ENCODE measurements at regions not wholly inside any gene's neighbourhood (a gene's known extent, or its start where the extent isn't known, plus 50 kb on each side); places are given as distances from the start of the nearest gene placed in this dataset.

DNA sequence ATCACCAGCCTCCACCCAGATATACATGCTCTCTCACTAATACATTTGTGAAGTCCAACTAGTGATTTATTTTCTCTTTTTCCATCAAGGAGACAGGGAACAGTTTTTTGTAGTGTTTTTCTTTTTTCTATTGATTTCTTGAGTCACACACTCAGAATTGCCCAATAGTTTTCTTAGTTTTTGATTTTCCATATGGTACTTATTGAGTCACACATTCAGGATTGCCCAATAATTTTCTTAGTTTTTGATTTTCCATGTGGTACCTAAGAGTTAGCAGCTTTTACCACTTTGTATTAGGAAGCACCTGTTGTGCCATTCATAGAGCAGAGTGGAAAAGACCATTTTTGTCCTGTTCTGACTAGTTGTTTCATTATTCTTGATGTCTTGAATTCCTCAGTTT lies 1268.8 kb downstream of the EPHA7 start:
- TF ChIP-seq ZNF274 (IDR thresholded peaks at IDR 0.05; ENCODE audit: borderline replicate concordance, extremely low read depth, low read length) (no peak), HDAC6 (IDR thresholded peaks at IDR 0.05; ENCODE audit: low read depth, low read length) (no peak), JUN (IDR thresholded peaks at IDR 0.05; ENCODE audit: low read depth, low read length) (no peak), PHF8 (conservative IDR thresholded peaks at IDR 0.05; ENCODE audit: low read depth, low read length) (no peak), POLR2AphosphoS5 (IDR thresholded peaks at IDR 0.05; ENCODE audit: low read depth, low read length) (no peak), EP300 (IDR thresholded peaks at IDR 0.05; ENCODE audit: borderline replicate concordance in 1 of 2, low read depth in 2 of 2, low read length in 2 of 2) (no peak), SRF (IDR thresholded peaks at IDR 0.05; ENCODE audit: low read depth, low read length) (no peak), EZH2 (IDR thresholded peaks at IDR 0.05; ENCODE audit: low read depth, low read length, severe bottlenecking) (no peak), RXRA (IDR thresholded peaks at IDR 0.05; ENCODE audit: insufficient read depth, low read depth, low read length) (no peak), RAD21 (IDR thresholded peaks at IDR 0.05 in 1 of 2, conservative IDR thresholded peaks at IDR 0.05 in 1 of 2; ENCODE audit: low read depth in 2 of 2, low read length in 2 of 2) (no peak), GABPA (IDR thresholded peaks at IDR 0.05; ENCODE audit: borderline replicate concordance, insufficient read depth, low read length) (no peak), JUND (IDR thresholded peaks at IDR 0.05; ENCODE audit: low read length) (no peak)
- TF ChIP-seq, protein P1, sequence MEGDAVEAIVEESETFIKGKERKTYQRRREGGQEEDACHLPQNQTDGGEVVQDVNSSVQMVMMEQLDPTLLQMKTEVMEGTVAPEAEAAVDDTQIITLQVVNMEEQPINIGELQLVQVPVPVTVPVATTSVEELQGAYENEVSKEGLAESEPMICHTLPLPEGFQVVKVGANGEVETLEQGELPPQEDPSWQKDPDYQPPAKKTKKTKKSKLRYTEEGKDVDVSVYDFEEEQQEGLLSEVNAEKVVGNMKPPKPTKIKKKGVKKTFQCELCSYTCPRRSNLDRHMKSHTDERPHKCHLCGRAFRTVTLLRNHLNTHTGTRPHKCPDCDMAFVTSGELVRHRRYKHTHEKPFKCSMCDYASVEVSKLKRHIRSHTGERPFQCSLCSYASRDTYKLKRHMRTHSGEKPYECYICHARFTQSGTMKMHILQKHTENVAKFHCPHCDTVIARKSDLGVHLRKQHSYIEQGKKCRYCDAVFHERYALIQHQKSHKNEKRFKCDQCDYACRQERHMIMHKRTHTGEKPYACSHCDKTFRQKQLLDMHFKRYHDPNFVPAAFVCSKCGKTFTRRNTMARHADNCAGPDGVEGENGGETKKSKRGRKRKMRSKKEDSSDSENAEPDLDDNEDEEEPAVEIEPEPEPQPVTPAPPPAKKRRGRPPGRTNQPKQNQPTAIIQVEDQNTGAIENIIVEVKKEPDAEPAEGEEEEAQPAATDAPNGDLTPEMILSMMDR (IDR thresholded peaks at IDR 0.05; ENCODE audit: control extremely low read depth in 1 of 3, insufficient read depth in 1 of 3, low read depth in 1 of 3, low read length in 3 of 3), result no peak

Data from H1 (cell line).